NCI-H460 (cell line): ENCODE measurements at regions not wholly inside any gene's neighbourhood (a gene's known extent, or its start where the extent isn't known, plus 50 kb on each side); places are given as distances from the start of the nearest gene placed in this dataset.

Experiments used
- DNase-seq: peaks from one replicate; pipeline ENCODE4 v3.0.0-alpha.2; 2016; ENCODE audit warnings: low read depth; ENCODE audit errors: extremely low read depth

- no peak for DNase-seq
Measured at GRCh38 chr9:107991581-107991980, 502.0 kb upstream of the KLF4 start.

GRCh38 chr9:107989544-107989943, 500.0 kb upstream of the KLF4 start:
- DNase-seq: no peak

- no peak for DNase-seq
Measured at GRCh38 chr9:107989099-107989498, 499.5 kb upstream of the KLF4 start.

GRCh38 chr9:107984956-107985355, 495.4 kb upstream of the KLF4 start:
- no peak for DNase-seq

- DNase-seq: no peak
Measured at GRCh38 chr9:107983762-107984161, 494.2 kb upstream of the KLF4 start.

GRCh38 chr9:107983181-107983603, 493.6 kb upstream of the KLF4 start:
- DNase-seq: no peak

GRCh38 chr9:107982745-107983144, 493.2 kb upstream of the KLF4 start:
- DNase-seq: no peak

- DNase-seq: no peak
Measured at GRCh38 chr9:107982001-107982400, 492.4 kb upstream of the KLF4 start.

- no peak for DNase-seq
Measured at GRCh38 chr9:107980984-107981383, 491.4 kb upstream of the KLF4 start.

- no peak for DNase-seq
Measured at GRCh38 chr9:107976767-107977166, 487.2 kb upstream of the KLF4 start.

GRCh38 chr9:107975426-107976010, 485.9 kb upstream of the KLF4 start:
- no peak for DNase-seq

GRCh38 chr9:107973451-107973850, 483.9 kb upstream of the KLF4 start:
- DNase-seq: no peak

GRCh38 chr9:107972346-107972745, 482.8 kb upstream of the KLF4 start:
- no peak for DNase-seq

- DNase-seq: no peak
Measured at GRCh38 chr9:107971241-107971640, 481.7 kb upstream of the KLF4 start.

- DNase-seq: no peak
Measured at GRCh38 chr9:107970726-107971125, 481.2 kb upstream of the KLF4 start.

- no peak for DNase-seq
Measured at GRCh38 chr9:107969727-107970126, 480.2 kb upstream of the KLF4 start.

- DNase-seq: no peak
Measured at GRCh38 chr9:107969141-107969540, 479.6 kb upstream of the KLF4 start.

- no peak for DNase-seq
Measured at GRCh38 chr9:107963246-107963645, 473.7 kb upstream of the KLF4 start.

GRCh38 chr9:107960916-107961315, 471.3 kb upstream of the KLF4 start:
- no peak for DNase-seq

- no peak for DNase-seq
Measured at GRCh38 chr9:107954312-107954711, 464.7 kb upstream of the KLF4 start.

GRCh38 chr9:107953556-107954125, 464.1 kb upstream of the KLF4 start:
- no peak for DNase-seq

GRCh38 chr9:107952773-107953172, 463.2 kb upstream of the KLF4 start:
- DNase-seq: no peak

- DNase-seq: no peak
Measured at GRCh38 chr9:107951511-107951910, 461.9 kb upstream of the KLF4 start.
